CD4-positive, alpha-beta T cell treated with Interleukin-15 for 1 hour (primary cell): ENCODE measurements at regions not wholly inside any gene's neighbourhood (a gene's known extent, or its start where the extent isn't known, plus 50 kb on each side); places are given as distances from the start of the nearest gene placed in this dataset.
"Not testable (repeated sequence)": the region's sequence is repeated elsewhere in the genome, so short reads cannot be mapped to it uniquely, and the experiment has no call there.

Source experiments
- DNase-seq: peaks from one replicate; pipeline ENCODE4 v3.0.0-alpha.2; 2020

- no peak for DNase-seq
Measured at GRCh38 chr1:112818990-112819689, 104.0 kb upstream of the PPM1J start.

- no peak for DNase-seq
Measured at GRCh38 chr1:112817555-112818373, 102.6 kb upstream of the PPM1J start.

- DNase-seq, result no peak
Measured at GRCh38 chr1:112815376-112815775, 100.2 kb upstream of the PPM1J start.

- not testable (repeated sequence) for DNase-seq
Measured at GRCh38 chr1:112814645-112815044, 99.5 kb upstream of the PPM1J start.

- peak; percentile 44 for DNase-seq
Measured at GRCh38 chr1:112808861-112809684, 93.9 kb upstream of the PPM1J start.

- no peak for DNase-seq
Measured at GRCh38 chr1:112807999-112808398, 92.9 kb upstream of the PPM1J start.

GRCh38 chr1:112807117-112807516 is 92.0 kb upstream of the PPM1J start:
- no peak for DNase-seq

- no peak for DNase-seq
Measured at GRCh38 chr1:112806090-112806642, 91.0 kb upstream of the PPM1J start.

- no peak for DNase-seq
Measured at GRCh38 chr1:112805155-112805853, 90.2 kb upstream of the PPM1J start.

- DNase-seq, result peak; percentile 42
Measured at GRCh38 chr1:112803906-112804762, 89.0 kb upstream of the PPM1J start.

GRCh38 chr1:112800289-112800688 is 85.2 kb upstream of the PPM1J start:
- no peak for DNase-seq

GRCh38 chr1:112798292-112798691 is 83.2 kb upstream of the PPM1J start:
- DNase-seq, result no peak

- DNase-seq, result no peak
Measured at GRCh38 chr1:112797224-112797623, 82.1 kb upstream of the PPM1J start.

- DNase-seq, result no peak
Measured at GRCh38 chr1:112794654-112795239, 79.6 kb upstream of the PPM1J start.

GRCh38 chr1:112793631-112794565 is 78.8 kb upstream of the PPM1J start:
- no peak for DNase-seq

GRCh38 chr1:112791723-112792104 is 76.6 kb upstream of the PPM1J start:
- DNase-seq, result no peak

- no peak for DNase-seq
Measured at GRCh38 chr1:112790920-112791722, 76.0 kb upstream of the PPM1J start.

GRCh38 chr1:112788561-112788960 is 73.4 kb upstream of the PPM1J start:
- DNase-seq, result no peak

GRCh38 chr1:112788054-112788453 is 72.9 kb upstream of the PPM1J start:
- DNase-seq, result no peak
